Chondrocyte (in vitro differentiated cells): ENCODE measurements at regions not wholly inside any gene's neighbourhood (a gene's known extent, or its start where the extent isn't known, plus 50 kb on each side); places are given as distances from the start of the nearest gene placed in this dataset.

ENCODE experiments used
- DNase-seq: peaks from one replicate; pipeline ENCODE4 v3.0.0; 2021; ENCODE audit warnings: mixed read lengths, low spot score
- H3K27ac Mint-ChIP-seq: one replicate; pipeline ENCODE4 v1.8.0; 2021; ENCODE audit warnings: mild to moderate bottlenecking, moderate library complexity, mixed read lengths; ENCODE audit not compliant: unreplicated experiment
- H3K27me3 Mint-ChIP-seq: 2 replicates; pipeline ENCODE4 v1.8.0; 2021; ENCODE audit warnings: low read depth, mixed read lengths
- H3K36me3 Mint-ChIP-seq: 2 replicates; pipeline ENCODE4 v1.8.0; 2021; ENCODE audit warnings: low read depth, mixed read lengths
- H3K4me1 Mint-ChIP-seq: 2 replicates; pipeline ENCODE4 v1.8.0; 2021; ENCODE audit warnings: low read depth, mild to moderate bottlenecking, mixed read lengths
- H3K4me3 Mint-ChIP-seq: one replicate; pipeline ENCODE4 v1.8.0; 2021; ENCODE audit warnings: mild to moderate bottlenecking, moderate library complexity, mixed read lengths; ENCODE audit not compliant: unreplicated experiment
- H3K9me3 Mint-ChIP-seq: 2 replicates; pipeline ENCODE4 v1.8.0; 2021; ENCODE audit warnings: low read depth, mixed read lengths
- TF ChIP-seq, protein P1 (sequence below): fragments of 200-600 bp; sonication (generic); IDR thresholded peaks from 2 replicates; pipeline ENCODE4 v1.5.0; 2021; ENCODE audit warnings: antibody characterized with exemption, mild to moderate bottlenecking, moderate library complexity

DNA sequence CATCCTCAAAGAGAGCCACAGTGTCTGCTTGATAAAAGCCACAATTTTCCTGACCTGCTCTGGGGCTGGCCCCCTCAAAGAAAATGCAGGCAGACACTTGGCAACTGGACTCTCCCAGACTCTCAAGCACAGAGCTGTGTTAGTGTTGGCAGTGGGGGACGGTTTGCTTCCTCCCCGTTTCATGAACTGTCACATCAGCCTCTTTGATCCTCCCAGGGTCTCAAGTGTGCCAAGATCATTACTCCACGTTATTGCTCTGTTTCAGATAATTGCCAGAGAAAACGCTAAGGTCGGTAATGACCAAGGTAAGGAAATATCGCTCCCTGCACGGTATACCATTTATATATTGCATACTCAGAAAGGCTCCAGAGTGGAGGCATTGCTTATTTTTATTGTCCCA lies 138.8 kb downstream of the NTMT2 start:
- Mint-ChIP-seq H3K27ac (no peak overlapping the region), H3K4me3 (no peak overlapping the region), H3K9me3 (no peaks in the 10 kb centered on the region), H3K27me3 (no peaks in the 10 kb centered on the region), H3K36me3 (no peaks in the 10 kb centered on the region), H3K4me1 (no peaks in the 10 kb centered on the region)
- TF ChIP-seq, protein P1, sequence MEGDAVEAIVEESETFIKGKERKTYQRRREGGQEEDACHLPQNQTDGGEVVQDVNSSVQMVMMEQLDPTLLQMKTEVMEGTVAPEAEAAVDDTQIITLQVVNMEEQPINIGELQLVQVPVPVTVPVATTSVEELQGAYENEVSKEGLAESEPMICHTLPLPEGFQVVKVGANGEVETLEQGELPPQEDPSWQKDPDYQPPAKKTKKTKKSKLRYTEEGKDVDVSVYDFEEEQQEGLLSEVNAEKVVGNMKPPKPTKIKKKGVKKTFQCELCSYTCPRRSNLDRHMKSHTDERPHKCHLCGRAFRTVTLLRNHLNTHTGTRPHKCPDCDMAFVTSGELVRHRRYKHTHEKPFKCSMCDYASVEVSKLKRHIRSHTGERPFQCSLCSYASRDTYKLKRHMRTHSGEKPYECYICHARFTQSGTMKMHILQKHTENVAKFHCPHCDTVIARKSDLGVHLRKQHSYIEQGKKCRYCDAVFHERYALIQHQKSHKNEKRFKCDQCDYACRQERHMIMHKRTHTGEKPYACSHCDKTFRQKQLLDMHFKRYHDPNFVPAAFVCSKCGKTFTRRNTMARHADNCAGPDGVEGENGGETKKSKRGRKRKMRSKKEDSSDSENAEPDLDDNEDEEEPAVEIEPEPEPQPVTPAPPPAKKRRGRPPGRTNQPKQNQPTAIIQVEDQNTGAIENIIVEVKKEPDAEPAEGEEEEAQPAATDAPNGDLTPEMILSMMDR: no peak
- DNase-seq: no peak

DNA sequence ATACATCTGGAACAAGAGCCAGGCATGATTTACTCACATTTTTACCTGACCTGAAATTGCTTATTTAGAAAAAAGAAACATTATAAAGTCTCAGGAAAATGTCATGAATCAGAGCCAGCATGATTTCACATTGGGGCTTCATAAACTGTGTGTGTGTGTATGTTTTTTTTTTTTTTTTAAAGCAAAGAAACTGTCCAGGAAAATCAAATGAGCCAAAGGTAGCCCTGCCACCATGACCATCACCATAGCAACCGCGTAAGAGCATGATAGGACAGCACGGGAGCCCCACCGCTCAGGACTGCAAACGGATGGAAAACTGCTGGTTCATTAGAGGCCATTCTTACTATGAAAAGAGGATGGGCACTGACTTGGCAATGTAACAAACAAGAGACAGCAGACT lies 139.2 kb downstream of the NTMT2 start:
- Mint-ChIP-seq H3K36me3 (no peaks in the 10 kb centered on the region), H3K4me1 (peaks cover 2% of the 10 kb centered on the region), H3K27me3 (no peaks in the 10 kb centered on the region), H3K9me3 (no peaks in the 10 kb centered on the region), H3K4me3 (no peak overlapping the region), H3K27ac (no peak overlapping the region)
- DNase-seq: no peak
- TF ChIP-seq, protein P1: no peak

DNA sequence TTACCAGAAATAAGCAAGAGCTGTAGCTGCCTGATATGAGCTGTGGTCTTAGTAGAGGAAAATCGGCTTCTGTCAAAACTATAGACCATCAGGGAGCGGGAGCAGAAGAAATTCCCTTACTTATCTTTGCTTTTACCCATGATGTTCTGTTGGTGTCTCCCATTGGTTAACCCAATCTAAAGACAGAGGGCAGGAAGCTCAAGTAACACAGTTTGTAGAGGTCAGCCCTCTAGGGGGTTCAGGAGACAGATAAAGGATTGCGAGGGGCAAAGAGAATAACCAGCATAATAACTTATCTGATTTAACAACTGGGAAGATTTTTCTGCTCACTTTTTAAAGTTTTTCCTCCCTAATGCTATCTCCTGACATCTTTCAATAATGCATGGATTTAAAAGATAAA lies 142.4 kb downstream of the NTMT2 start:
- peaks cover 3% of the 10 kb centered on the region for H3K9me3 Mint-ChIP-seq
- H3K27me3 Mint-ChIP-seq: no peaks in the 10 kb centered on the region
- H3K27ac Mint-ChIP-seq: no peak overlapping the region
- TF ChIP-seq, protein P1: no peak
- peaks cover 34% of the 10 kb centered on the region for H3K4me1 Mint-ChIP-seq
- H3K4me3 Mint-ChIP-seq: no peak overlapping the region
- DNase-seq: no peak
- H3K36me3 Mint-ChIP-seq: no peaks in the 10 kb centered on the region

DNA sequence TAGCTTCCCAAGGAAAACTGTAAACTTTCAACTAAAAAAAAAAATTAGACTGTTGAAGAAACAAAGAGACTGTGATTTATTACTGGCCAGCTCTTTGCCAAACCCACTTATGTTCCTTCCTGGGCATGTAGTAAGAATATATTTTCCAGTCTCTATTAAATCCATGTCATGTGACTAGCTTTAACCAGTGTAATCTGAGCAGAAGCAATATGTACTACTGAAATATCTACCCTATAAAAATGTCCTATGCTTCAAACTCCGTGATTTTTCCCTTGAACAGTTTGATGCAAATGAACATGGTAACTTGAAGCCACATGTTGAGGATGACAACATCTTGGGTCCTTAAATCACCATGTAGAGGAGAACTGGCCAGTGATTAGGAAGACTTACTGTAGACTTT lies 144.5 kb downstream of the NTMT2 start:
- Mint-ChIP-seq H3K4me3 (no peak overlapping the region), H3K9me3 (peaks cover 3% of the 10 kb centered on the region), H3K27me3 (no peaks in the 10 kb centered on the region), H3K27ac (peak overlapping the region; percentile 8), H3K4me1 (peaks cover 37% of the 10 kb centered on the region), H3K36me3 (no peaks in the 10 kb centered on the region)
- TF ChIP-seq, protein P1: no peak
- no peak for DNase-seq

DNA sequence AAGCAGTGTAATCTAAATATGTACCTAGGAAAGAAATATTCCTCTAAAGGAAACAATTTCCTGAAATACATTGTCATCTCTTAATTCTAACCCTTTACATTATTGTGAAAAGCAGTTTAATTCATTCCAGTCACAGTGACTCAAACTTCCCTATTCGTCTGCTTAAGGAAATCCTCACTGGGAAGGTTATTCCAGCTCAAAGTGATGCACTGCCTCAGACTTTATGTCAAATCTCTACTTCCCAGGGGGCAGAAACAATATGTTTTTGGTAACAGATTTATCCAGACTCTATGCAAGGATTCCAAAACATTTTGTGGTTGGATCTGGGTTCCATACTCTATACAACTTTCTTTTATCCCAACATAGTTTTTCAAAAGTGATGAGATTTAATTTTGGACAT lies 145.2 kb downstream of the NTMT2 start:
- Mint-ChIP-seq H3K27me3 (no peaks in the 10 kb centered on the region), H3K36me3 (no peaks in the 10 kb centered on the region), H3K9me3 (peaks cover 3% of the 10 kb centered on the region), H3K4me3 (no peak overlapping the region), H3K4me1 (peaks cover 38% of the 10 kb centered on the region), H3K27ac (no peak overlapping the region)
- TF ChIP-seq, protein P1: no peak
- no peak for DNase-seq
